HEK293T (cell line): ENCODE measurements at regions not wholly inside any gene's neighbourhood (a gene's known extent, or its start where the extent isn't known, plus 50 kb on each side); places are given as distances from the start of the nearest gene placed in this dataset.
"Not testable (repeated sequence)": the region's sequence is repeated elsewhere in the genome, so short reads cannot be mapped to it uniquely, and the experiment has no call there.

Experiments
- CTCF ChIA-PET: fragments of 350-600 bp; formaldehyde crosslinking; extraction: SDS; loops from one replicate; lab custom pipeline; 2021; ENCODE audit warnings: antibody characterized with exemption, inconsistent platforms; lab: Yijun Ruan, JAX
- POLR2A ChIA-PET: fragments of 350-600 bp; formaldehyde crosslinking; extraction: SDS; loops from one replicate; lab custom pipeline; 2020; ENCODE audit warnings: antibody characterized with exemption, inconsistent platforms; lab: Yijun Ruan, JAX
- DNase-seq: peaks from one replicate; pipeline ENCODE4 v3.0.0; 2012; ENCODE audit warnings: mixed read lengths; ENCODE audit errors: extremely low spot score
- ARNT ChIP-seq: fragments of 450-650 bp; IDR thresholded peaks from 2 replicates; pipeline ENCODE4 v1.6.1; 2017; ENCODE audit warnings: mild to moderate bottlenecking
- BHLHE40 ChIP-seq: fragments of 450-650 bp; IDR thresholded peaks from 2 replicates; pipeline ENCODE4 v1.6.1; 2016; ENCODE audit warnings: mild to moderate bottlenecking, moderate library complexity, borderline replicate concordance
- CTBP1 ChIP-seq: fragments of 450-650 bp; IDR thresholded peaks from 2 replicates; pipeline ENCODE4 v1.6.1; 2016; ENCODE audit warnings: borderline replicate concordance
- ELF4 ChIP-seq: fragments of 450-650 bp; IDR thresholded peaks from 2 replicates; pipeline ENCODE4 v1.6.1; 2017; ENCODE audit warnings: antibody characterized with exemption
- FOXA1 ChIP-seq: fragments of 450-650 bp; IDR thresholded peaks from 2 replicates; pipeline ENCODE4 v1.6.1; 2016; ENCODE audit warnings: mild to moderate bottlenecking
- FOXK2 ChIP-seq: fragments of 450-650 bp; IDR thresholded peaks from 2 replicates; pipeline ENCODE4 v1.6.1; 2016; ENCODE audit warnings: mild to moderate bottlenecking
- FOXM1 ChIP-seq: fragments of 450-650 bp; IDR thresholded peaks from 2 replicates; pipeline ENCODE4 v1.6.1; 2017; ENCODE audit warnings: mild to moderate bottlenecking, borderline replicate concordance
- HDGF ChIP-seq: fragments of 450-650 bp; IDR thresholded peaks from 2 replicates; pipeline ENCODE4 v1.6.1; 2017; ENCODE audit warnings: antibody characterized with exemption, borderline replicate concordance
- L3MBTL2 ChIP-seq: fragments of 450-650 bp; conservative IDR thresholded peaks from 2 replicates; pipeline ENCODE4 v1.6.1; 2016; ENCODE audit warnings: mild to moderate bottlenecking
- LEF1 ChIP-seq: fragments of 450-650 bp; IDR thresholded peaks from 2 replicates; pipeline ENCODE4 v1.6.1; 2017; ENCODE audit warnings: mild to moderate bottlenecking, borderline replicate concordance
- NFRKB ChIP-seq: fragments of 450-650 bp; IDR thresholded peaks from 2 replicates; pipeline ENCODE4 v1.6.1; 2016; ENCODE audit warnings: mild to moderate bottlenecking, moderate library complexity
- PKNOX1 ChIP-seq: fragments of 450-650 bp; IDR thresholded peaks from 2 replicates; pipeline ENCODE4 v1.6.1; 2016
- SP1 ChIP-seq: fragments of 450-650 bp; IDR thresholded peaks from 2 replicates; pipeline ENCODE4 v1.6.1; 2017
- SUZ12 ChIP-seq: fragments of 450-650 bp; IDR thresholded peaks from 2 replicates; pipeline ENCODE4 v1.6.1; 2016; ENCODE audit warnings: mild to moderate bottlenecking
- TARDBP ChIP-seq: fragments of 450-650 bp; IDR thresholded peaks from 2 replicates; pipeline ENCODE4 v1.6.1; 2016
- ZNF384 ChIP-seq: fragments of 450-650 bp; IDR thresholded peaks from 2 replicates; pipeline ENCODE4 v1.6.1; 2016

- no peak for DNase-seq
- TF ChIP-seq SUZ12 (no peak), FOXK2 (no peak), HDGF (no peak), CTBP1 (no peak), ELF4 (no peak), BHLHE40 (no peak), ARNT (no peak), FOXA1 (no peak), L3MBTL2 (no peak), TARDBP (no peak), ZNF384 (no peak), LEF1 (no peak), PKNOX1 (no peak), SP1 (no peak), FOXM1 (no peak)
- ChIA-PET CTCF (interaction anchor here (0.5 to 1.8 kb wide), 13 partner anchors 8 to 1027 kb away, joined by 3 to 16 read pairs (median 4); no protein-coding TSS in a partner anchor), POLR2A (no interaction called here)
Observed at GRCh38 chr4:73340917-73341316, 63.2 kb upstream of the ALB start.

DNA sequence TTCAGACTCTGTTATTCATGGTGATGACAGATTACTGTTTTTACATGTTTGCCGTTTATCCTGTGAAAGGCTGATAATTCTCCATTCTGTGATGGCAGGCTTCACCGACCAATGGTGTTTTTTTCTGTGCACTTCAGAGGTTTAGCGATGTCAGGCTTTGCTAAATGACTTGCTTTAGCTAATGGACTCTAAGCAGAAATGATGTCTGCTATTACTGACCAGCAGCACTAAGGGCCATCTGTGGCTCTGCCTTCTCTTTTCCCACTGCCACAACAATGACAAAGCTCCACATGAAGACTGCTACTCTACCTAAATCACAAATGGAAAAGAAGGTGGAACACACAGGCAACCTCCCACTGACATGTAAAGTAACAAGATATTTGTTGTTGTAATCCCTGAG is 68.4 kb upstream of the ALB start:
- no peak for DNase-seq
- ChIA-PET CTCF (no interaction called here), POLR2A (no interaction called here)
- TF ChIP-seq HDGF (no peak), FOXK2 (no peak), SUZ12 (no peak), TARDBP (no peak), CTBP1 (no peak), LEF1 (no peak), L3MBTL2 (no peak), BHLHE40 (no peak), ZNF384 (no peak), FOXA1 (no peak), NFRKB (no peak), ARNT (no peak)

DNA sequence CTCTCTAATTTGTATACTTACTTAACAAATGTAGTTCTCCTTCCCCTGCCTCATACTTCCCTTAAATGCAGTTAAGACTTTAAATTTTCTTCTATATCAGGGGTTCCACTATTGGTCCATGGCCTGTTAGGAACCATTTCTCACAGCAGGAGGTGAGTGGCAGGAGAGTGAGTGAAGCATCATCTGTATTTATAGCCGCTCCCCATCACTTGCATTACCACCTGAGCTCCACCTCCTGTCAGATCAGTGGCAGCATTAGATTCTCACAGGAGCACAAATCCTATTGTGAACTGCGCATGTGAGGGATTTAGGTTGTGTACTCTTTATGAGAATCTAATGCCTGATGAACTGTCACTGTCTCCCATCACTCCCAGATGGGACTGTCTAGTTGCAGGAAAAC is 72.1 kb upstream of the ALB start:
- DNase-seq, POLR2A ChIA-PET: not testable (repeated sequence)
- CTCF ChIA-PET, result interaction anchor here (1.1 to 1.4 kb wide), 2 partner anchors 9 to 114 kb away, joined by 3 read pairs; no protein-coding TSS in a partner anchor

DNA sequence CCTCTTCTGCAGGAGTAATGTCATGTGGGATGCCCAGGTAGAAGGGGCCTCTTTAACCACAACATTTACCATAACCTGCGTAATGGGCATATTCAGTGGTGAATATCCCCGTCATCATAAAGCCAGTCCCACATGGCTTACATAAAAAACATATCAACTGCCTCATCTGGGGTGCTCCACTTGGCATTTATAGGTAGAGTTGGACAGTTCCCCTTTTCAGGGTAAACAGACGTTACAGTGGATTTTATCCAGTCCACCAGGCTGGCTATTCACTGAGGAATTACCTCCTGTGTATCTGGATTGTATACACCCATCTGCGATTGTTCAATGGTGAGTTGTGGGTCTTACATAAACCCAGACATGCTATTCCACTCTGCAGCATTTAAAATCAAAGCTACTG is 70.7 kb upstream of the ANKRD17 start:
- POLR2A ChIA-PET, result no interaction called here

GRCh38 chr4:73325776-73326175 is 67.2 kb upstream of the ANKRD17 start:
- POLR2A ChIA-PET, DNase-seq: not testable (repeated sequence)
- CTCF ChIA-PET, result interaction anchor here (1.1 kb wide), 1 partner anchor 14 kb away, joined by 3 read pairs; no protein-coding TSS in a partner anchor

More for the DNA sequence above, 70.7 kb upstream of the ANKRD17 start:
- CTCF ChIA-PET, result interaction anchor here (1.6 kb wide), 1 partner anchor 12 kb away, joined by 6 read pairs; no protein-coding TSS in a partner anchor
- no peak for TF ChIP-seq CTBP1
- no peak for TF ChIP-seq FOXK2
- no peak for DNase-seq

- no peak for TF ChIP-seq FOXA1
- no peak for TF ChIP-seq ARNT
- TF ChIP-seq FOXM1, result no peak
- TF ChIP-seq FOXK2, result no peak
- TF ChIP-seq SP1, result no peak
- TF ChIP-seq PKNOX1, result no peak
- no peak for TF ChIP-seq ZNF384
- no peak for TF ChIP-seq L3MBTL2
- TF ChIP-seq ELF4, result no peak
- no peak for TF ChIP-seq LEF1
- no peak for TF ChIP-seq HDGF
- TF ChIP-seq BHLHE40, result no peak
- no peak for TF ChIP-seq NFRKB
- TF ChIP-seq TARDBP, result no peak
- TF ChIP-seq SUZ12, result no peak
- TF ChIP-seq CTBP1, result no peak
- CTCF ChIA-PET, result no interaction called here
- DNase-seq, result no peak
- POLR2A ChIA-PET, result no interaction called here
Observed at GRCh38 chr4:73317092-73317491, 58.5 kb upstream of the ANKRD17 start.

- ChIA-PET CTCF (no interaction called here), POLR2A (no interaction called here)
- no peak for DNase-seq
- TF ChIP-seq ZNF384, result no peak
- no peak for TF ChIP-seq NFRKB
- TF ChIP-seq BHLHE40, result no peak
- no peak for TF ChIP-seq TARDBP
- no peak for TF ChIP-seq FOXK2
- no peak for TF ChIP-seq L3MBTL2
- no peak for TF ChIP-seq ARNT
- no peak for TF ChIP-seq SP1
- no peak for TF ChIP-seq SUZ12
- no peak for TF ChIP-seq HDGF
- no peak for TF ChIP-seq CTBP1
- TF ChIP-seq ELF4, result no peak
- TF ChIP-seq FOXM1, result no peak
- TF ChIP-seq FOXA1, result no peak
- TF ChIP-seq PKNOX1, result no peak
- no peak for TF ChIP-seq LEF1
Observed at GRCh38 chr4:73315091-73315490, 56.5 kb upstream of the ANKRD17 start.
